H1 (cell line): ENCODE measurements at regions not wholly inside any gene's neighbourhood (a gene's known extent, or its start where the extent isn't known, plus 50 kb on each side); places are given as distances from the start of the nearest gene placed in this dataset.

Source experiments
- CTCF ChIA-PET: fragments of 300-600 bp; sonication (Branson Sonifier 250); formaldehyde crosslinking; loops from one replicate; lab custom pipeline; 2021; ENCODE audit not compliant: partially characterized antibody; lab: Charles Lee
- POLR2A ChIA-PET: fragments of 300-600 bp; sonication (Branson Sonifier 250); formaldehyde crosslinking; loops from one replicate; lab custom pipeline; 2021; ENCODE audit warnings: inconsistent platforms; ENCODE audit not compliant: partially characterized antibody; lab: Charles Lee
- DNase-seq, 2 experiments: peaks; one replicate each; pipeline versions ENCODE4 v3.0.0 to v3.0.0-alpha.2; 2010 to 2022; ENCODE audit warnings: low spot score in 2 of 2, low read depth in 1 of 2, mixed read lengths in 1 of 2
- FAIRE-seq: peaks from 2 replicates; lab custom pipeline; 2011; peaks lifted over from hg19 to GRCh38; lab: Jason Lieb, UNC
- H2AFZ ChIP-seq: 2 replicates; pipeline ENCODE4 v1.8.1; 2012; ENCODE audit warnings: low read length, inconsistent platforms
- H2AK5ac ChIP-seq: 2 replicates; pipeline ENCODE4 v1.6.1; 2013; ENCODE audit warnings: low read depth, low read length
- H2BK120ac ChIP-seq: replicated peaks from 2 replicates; pipeline ENCODE3; 2013; ENCODE audit warnings: low read depth, low read length, inconsistent platforms
- H2BK12ac ChIP-seq: 2 replicates; pipeline ENCODE4 v1.6.1; 2013; ENCODE audit warnings: low read depth, low read length
- H2BK15ac ChIP-seq: 2 replicates; pipeline ENCODE4 v1.6.1; 2013; ENCODE audit warnings: low read length
- H2BK20ac ChIP-seq: 2 replicates; pipeline ENCODE4 v1.6.1; 2013; ENCODE audit warnings: low read length
- H2BK5ac ChIP-seq: 2 replicates; pipeline ENCODE4 v1.6.1; 2013; ENCODE audit warnings: low read depth, low read length
- H3K14ac ChIP-seq: 2 replicates; pipeline ENCODE4 v1.6.1; 2013; ENCODE audit warnings: inconsistent platforms; ENCODE audit not compliant: insufficient read length
- H3K18ac ChIP-seq: 2 replicates; pipeline ENCODE4 v1.6.1; 2013; ENCODE audit warnings: low read length; ENCODE audit errors: extremely low read depth
- H3K23ac ChIP-seq: 2 replicates; pipeline ENCODE4 v1.6.1; 2013; ENCODE audit warnings: inconsistent platforms; ENCODE audit not compliant: insufficient read length
- H3K23me2 ChIP-seq: 2 replicates; pipeline ENCODE4 v1.6.1; 2013; ENCODE audit warnings: low read depth, low read length
- H3K27ac ChIP-seq: 2 replicates; pipeline ENCODE4 v1.6.1; 2011; ENCODE audit warnings: low read depth, low read length, inconsistent platforms
- H3K27me3 ChIP-seq, 4 experiments: replicated peaks in 1 of 4; 1 replicate in 1 of 4; 2 replicates in 3 of 4; pipeline versions ENCODE4 v1.6.1 to v1.8.1; 2011 to 2013; ENCODE audit warnings: low read length in 3 of 4, mild to moderate bottlenecking in 3 of 4, inconsistent platforms in 2 of 4, mixed read lengths in 2 of 4, moderate library complexity in 1 of 4; ENCODE audit not compliant: control insufficient read depth in 3 of 4, insufficient read depth in 3 of 4; ENCODE audit errors: extremely low read depth in 1 of 4
- H3K36me3 ChIP-seq, 4 experiments: 2 replicates each; pipeline versions ENCODE4 v1.6.1 to v1.8.1; 2011 to 2013; ENCODE audit warnings: mild to moderate bottlenecking in 4 of 4, low read length in 3 of 4, moderate library complexity in 2 of 4, control low read depth in 1 of 4, inconsistent platforms in 1 of 4; ENCODE audit not compliant: insufficient read depth in 4 of 4, control insufficient read depth in 2 of 4
- H3K4ac ChIP-seq: replicated peaks from 2 replicates; pipeline ENCODE3; 2013; ENCODE audit warnings: low read length, low read depth, mixed read lengths, inconsistent platforms; ENCODE audit not compliant: insufficient read length
- H3K4me1 ChIP-seq, 4 experiments: replicated peaks in 1 of 4; 1 replicate in 1 of 4; 2 replicates in 3 of 4; pipeline versions ENCODE4 v1.6.1 to v1.8.1; 2011 to 2013; ENCODE audit warnings: low read length in 3 of 4, inconsistent platforms in 2 of 4, mixed read lengths in 1 of 4; ENCODE audit not compliant: insufficient read depth in 4 of 4, control insufficient read depth in 3 of 4
- H3K4me2 ChIP-seq, 2 experiments: 2 replicates each; pipeline versions ENCODE4 v1.6.1 to v1.8.1; 2011 to 2013; ENCODE audit warnings: low read depth in 2 of 2, low read length in 2 of 2, control low read depth in 1 of 2, inconsistent platforms in 1 of 2, mild to moderate bottlenecking in 1 of 2; ENCODE audit not compliant: insufficient read depth in 1 of 2
- H3K4me3 ChIP-seq, 4 experiments: fragments of 200-600, 300-600 bp in 1 of 4; sonication (generic), shearing (Covaris generic), sonication (Bioruptor Twin) in 1 of 4; 2 replicates each; pipeline versions ENCODE4 v1.5.1 to v1.8.1; 2011 to 2016; ENCODE audit warnings: low read length in 4 of 4, low read depth in 3 of 4, control low read depth in 2 of 4, inconsistent platforms in 2 of 4, mild to moderate bottlenecking in 2 of 4, mixed read lengths in 1 of 4, moderate library complexity in 1 of 4; ENCODE audit not compliant: insufficient read depth in 2 of 4; ENCODE audit errors: extremely low read depth in 1 of 4
- H3K56ac ChIP-seq: replicated peaks from 2 replicates; pipeline ENCODE3; 2013; ENCODE audit warnings: low read depth, mild to moderate bottlenecking, mixed read lengths, low read length, inconsistent platforms; ENCODE audit not compliant: insufficient read length
- H3K79me1 ChIP-seq: 2 replicates; pipeline ENCODE4 v1.6.1; 2013; ENCODE audit warnings: low read depth, low read length, control low read depth
- H3K79me2 ChIP-seq, 2 experiments: 2 replicates each; pipeline versions ENCODE4 v1.6.1 to v1.8.1; 2012 to 2013; ENCODE audit warnings: low read length in 2 of 2, mild to moderate bottlenecking in 2 of 2, inconsistent platforms in 1 of 2; ENCODE audit not compliant: insufficient read depth in 2 of 2, control insufficient read depth in 1 of 2
- H3K9ac ChIP-seq, 4 experiments: replicated peaks in 1 of 4; 1 replicate in 1 of 4; 2 replicates in 3 of 4; pipeline versions ENCODE4 v1.6.1 to v1.8.1; 2011 to 2013; ENCODE audit warnings: low read depth in 3 of 4, low read length in 3 of 4, control low read depth in 2 of 4, mild to moderate bottlenecking in 2 of 4, moderate library complexity in 2 of 4, inconsistent platforms in 1 of 4; ENCODE audit errors: extremely low read depth in 1 of 4
- H3K9me3 ChIP-seq, 2 experiments: 2 replicates each; pipeline versions ENCODE4 v1.6.1 to v1.8.1; 2012 to 2013; ENCODE audit warnings: mild to moderate bottlenecking in 2 of 2, moderate library complexity in 2 of 2, control low read depth in 1 of 2, inconsistent platforms in 1 of 2, low read depth in 1 of 2, low read length in 1 of 2, mixed read lengths in 1 of 2; ENCODE audit not compliant: insufficient read depth in 2 of 2
- H4K20me1 ChIP-seq, 2 experiments: replicated peaks in 1 of 2; 2 replicates each; pipeline versions ENCODE3 to v1.8.1; 2011 to 2013; ENCODE audit warnings: inconsistent platforms in 2 of 2, low read length in 2 of 2, mild to moderate bottlenecking in 1 of 2; ENCODE audit not compliant: insufficient read depth in 2 of 2, control insufficient read depth in 1 of 2
- H4K5ac ChIP-seq: 2 replicates; pipeline ENCODE4 v1.6.1; 2013; ENCODE audit warnings: low read length, low read depth, mixed read lengths, inconsistent platforms; ENCODE audit not compliant: insufficient read length
- H4K8ac ChIP-seq: 2 replicates; pipeline ENCODE4 v1.8.0; 2013; ENCODE audit warnings: mild to moderate bottlenecking, moderate library complexity, low read length, inconsistent platforms; ENCODE audit not compliant: insufficient read depth; ENCODE audit errors: extremely low read depth
- H4K91ac ChIP-seq: replicated peaks from 2 replicates; pipeline ENCODE3; 2013; ENCODE audit warnings: low read length, mixed read lengths, inconsistent platforms; ENCODE audit not compliant: insufficient read length
- ATF2 ChIP-seq: IDR thresholded peaks from 2 replicates; pipeline ENCODE4 v1.6.1; 2012; ENCODE audit warnings: low read length, inconsistent platforms
- CBX5 ChIP-seq: fragments of 300-800, 300-1000 bp; sonication (generic); IDR thresholded peaks from 2 replicates; pipeline ENCODE4 v1.7.1; 2016; ENCODE audit warnings: antibody characterized with exemption, low read length, low read depth
- CTCF ChIP-seq, 3 experiments: IDR thresholded peaks; 1 replicate in 2 of 3; 2 replicates in 1 of 3; pipeline versions ENCODE4 v1.5.1 to v1.6.1; 2011; ENCODE audit warnings: low read length in 3 of 3, mild to moderate bottlenecking in 3 of 3, inconsistent platforms in 2 of 3, low read depth in 1 of 3, moderate library complexity in 1 of 3; ENCODE audit not compliant: insufficient read depth in 1 of 3; ENCODE audit errors: control extremely low read depth in 1 of 3
- EP300 ChIP-seq, 2 experiments: IDR thresholded peaks; 1 replicate in 1 of 2; 2 replicates in 1 of 2; pipeline ENCODE4 v1.6.1; 2011 to 2012; ENCODE audit warnings: low read depth in 2 of 2, low read length in 2 of 2, mild to moderate bottlenecking in 2 of 2, borderline replicate concordance in 1 of 2, inconsistent platforms in 1 of 2, moderate library complexity in 1 of 2
- RAD21 ChIP-seq, 2 experiments: IDR thresholded peaks in 1 of 2; conservative IDR thresholded peaks in 1 of 2; 2 replicates each; pipeline ENCODE4 v1.6.1; 2011; ENCODE audit warnings: low read depth in 2 of 2, low read length in 2 of 2, improper control_type of control experiment in 1 of 2, inconsistent platforms in 1 of 2, mild to moderate bottlenecking in 1 of 2, moderate library complexity in 1 of 2
- RNF2 ChIP-seq: fragments of 200-900, 300-1000 bp; sonication (generic); IDR thresholded peaks from 2 replicates; pipeline ENCODE4 v1.7.1; 2016; ENCODE audit warnings: borderline replicate concordance, low read depth, mild to moderate bottlenecking, antibody characterized with exemption, low read length; ENCODE audit not compliant: poor library complexity, severe bottlenecking; ENCODE audit errors: missing control alignments
- SIX5 ChIP-seq: IDR thresholded peaks from 2 replicates; pipeline ENCODE4 v1.6.1; 2011; ENCODE audit warnings: mild to moderate bottlenecking, low read depth, low read length
- SP2 ChIP-seq: IDR thresholded peaks from 2 replicates; pipeline ENCODE4 v1.6.1; 2012; ENCODE audit warnings: mild to moderate bottlenecking, low read length, inconsistent platforms
- SP4 ChIP-seq: IDR thresholded peaks from 2 replicates; pipeline ENCODE4 v1.6.1; 2012; ENCODE audit warnings: low read length, inconsistent platforms

GRCh38 chrX:140050906-140051305 lies 85.6 kb upstream of the CXorf66 start:
- no peak overlapping the region for H3K27ac ChIP-seq
- no peaks in the 10 kb centered on the region for H3K9me3 ChIP-seq
- H2BK15ac ChIP-seq = no peak overlapping the region
- H3K79me1 ChIP-seq = no peaks in the 10 kb centered on the region
- TF ChIP-seq RNF2 (no peak), RAD21 (IDR thresholded peaks at IDR 0.05 in 1 of 2, conservative IDR thresholded peaks at IDR 0.05 in 1 of 2; ENCODE audit: low read depth in 2 of 2, low read length in 2 of 2) (peak; percentile 53 to 61), CBX5 (no peak), SP4 (no peak), SIX5 (no peak), ATF2 (no peak), EP300 (IDR thresholded peaks at IDR 0.05; ENCODE audit: borderline replicate concordance in 1 of 2, low read depth in 2 of 2, low read length in 2 of 2) (no peak), CTCF (IDR thresholded peaks at IDR 0.05; ENCODE audit: control extremely low read depth in 1 of 3, insufficient read depth in 1 of 3, low read depth in 1 of 3, low read length in 3 of 3) (peak in 1 of 3 experiments; percentile 20; a peak in 1 of 4 replicates), SP2 (no peak)
- ChIA-PET CTCF (interaction anchor here (0.6 to 1.4 kb wide), 8 partner anchors 12 to 1766 kb away, joined by 3 to 6 read pairs (median 4); no protein-coding TSS in a partner anchor), POLR2A (no interaction called here)
- no peak overlapping the region for H2AK5ac ChIP-seq
- no peak overlapping the region for H3K14ac ChIP-seq
- H2BK120ac ChIP-seq = no peak overlapping the region
- no peak overlapping the region for H3K4ac ChIP-seq
- H4K5ac ChIP-seq = no peak overlapping the region
- H3K23me2 ChIP-seq = no peaks in the 10 kb centered on the region
- H3K36me3 ChIP-seq = no peaks in the 10 kb centered on the region
- no peak overlapping the region for H3K18ac ChIP-seq
- no peak overlapping the region for H2BK20ac ChIP-seq
- no peak overlapping the region for H2BK5ac ChIP-seq
- no peak overlapping the region for H3K9ac ChIP-seq
- no peak overlapping the region for H4K91ac ChIP-seq
- H2AFZ ChIP-seq = no peak overlapping the region
- H3K56ac ChIP-seq = no peak overlapping the region
- FAIRE-seq = no peak
- no peaks in the 10 kb centered on the region for H3K79me2 ChIP-seq
- H3K4me2 ChIP-seq = no peak overlapping the region
- H4K8ac ChIP-seq = no peak overlapping the region
- no peak overlapping the region for H3K4me3 ChIP-seq
- H3K4me1 ChIP-seq = peaks cover 0 to 3% (median under 1%) of the 10 kb centered on the region in 4 experiments; a peak in 3 of 7 replicates
- DNase-seq = no peak
- no peaks in the 10 kb centered on the region for H4K20me1 ChIP-seq
- H3K27me3 ChIP-seq = no peaks in the 10 kb centered on the region
- H3K23ac ChIP-seq = no peak overlapping the region
- no peak overlapping the region for H2BK12ac ChIP-seq
